ENCODE measurements at regions not wholly inside any gene's neighbourhood (a gene's known extent, or its start where the extent isn't known, plus 50 kb on each side); places are given as distances from the start of the nearest gene placed in this dataset.

GRCh38 chr1:168477792-168478191, 66.0 kb downstream of the XCL2 start:
- TF ChIP-seq CTCF (IDR thresholded peaks at IDR 0.05) (no peak), POLR2A (IDR thresholded peaks at IDR 0.05) (no peak)
